Activated T-helper 1 cell treated with anti-CD3 and anti-CD28 coated beads, Interleukin-2, amount 50 U/mL, for 16 hours (primary cell): ENCODE measurements at regions not wholly inside any gene's neighbourhood (a gene's known extent, or its start where the extent isn't known, plus 50 kb on each side); places are given as distances from the start of the nearest gene placed in this dataset.
A peak's percentile ranks its signal among the peaks of the same experiment; 100 is the strongest.

Experiments used
- DNase-seq, 2 donors: peaks; one replicate each; pipeline ENCODE4 v3.0.0-alpha.2; 2020; ENCODE audit warnings: low read depth in 1 of 2, low spot score in 1 of 2

GRCh38 chr13:73765651-73766384 is 368.4 kb downstream of the KLF12 start:
- peak; percentile 49 to 79 for DNase-seq

GRCh38 chr13:73759434-73759833 is 374.8 kb downstream of the KLF12 start:
- no peak for DNase-seq

- DNase-seq = no peak
Observed at GRCh38 chr13:73757481-73758233, 376.5 kb downstream of the KLF12 start.

DNA sequence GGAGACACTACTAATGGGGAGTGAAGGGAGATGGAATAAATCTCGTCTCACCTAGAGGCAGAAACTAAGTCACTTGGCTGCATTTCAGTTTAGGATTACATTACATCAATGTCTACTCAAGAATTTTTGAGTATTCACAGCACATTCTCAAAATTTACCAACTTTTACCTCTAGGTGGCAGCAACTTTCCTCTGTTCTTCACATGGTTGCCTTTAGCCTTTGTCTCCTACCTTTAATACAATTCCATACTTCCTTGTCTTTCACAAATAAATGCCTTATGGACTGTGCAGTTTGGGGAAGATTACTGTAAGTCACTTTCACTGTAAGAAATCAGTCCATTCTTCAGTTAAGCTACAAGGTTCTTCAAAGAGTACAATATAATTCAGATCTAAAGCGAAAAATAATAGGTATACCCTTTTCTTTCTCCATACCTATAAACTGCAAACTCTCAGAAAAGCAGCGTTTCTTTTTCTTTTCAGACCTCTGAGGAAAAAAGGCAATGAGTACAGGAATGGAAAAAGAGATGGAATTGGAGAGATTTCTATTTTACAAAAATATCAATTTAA is 379.4 kb downstream of the KLF12 start:
- DNase-seq = no peak

- DNase-seq = no peak
Observed at GRCh38 chr13:73754241-73754640, 380.0 kb downstream of the KLF12 start.

DNA sequence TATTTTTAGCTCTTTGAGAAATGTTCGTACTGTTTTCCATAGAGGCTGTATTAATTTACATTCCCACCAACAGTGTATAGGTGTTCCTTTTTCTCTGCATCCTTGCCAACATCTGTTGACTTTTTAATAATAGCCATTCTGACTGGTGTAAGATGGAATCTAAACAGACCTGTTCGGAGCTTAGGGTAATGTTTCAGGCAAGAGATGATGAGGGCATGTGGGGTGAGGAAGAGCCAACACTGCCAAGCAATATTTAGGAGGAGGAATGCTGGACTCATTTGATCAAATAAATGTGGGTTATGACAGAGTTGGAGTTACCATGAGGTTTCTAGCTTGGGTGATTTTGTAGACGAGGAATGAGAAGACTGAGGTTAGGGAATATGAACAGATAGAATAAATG is 382.9 kb downstream of the KLF12 start:
- no peak for DNase-seq

DNA sequence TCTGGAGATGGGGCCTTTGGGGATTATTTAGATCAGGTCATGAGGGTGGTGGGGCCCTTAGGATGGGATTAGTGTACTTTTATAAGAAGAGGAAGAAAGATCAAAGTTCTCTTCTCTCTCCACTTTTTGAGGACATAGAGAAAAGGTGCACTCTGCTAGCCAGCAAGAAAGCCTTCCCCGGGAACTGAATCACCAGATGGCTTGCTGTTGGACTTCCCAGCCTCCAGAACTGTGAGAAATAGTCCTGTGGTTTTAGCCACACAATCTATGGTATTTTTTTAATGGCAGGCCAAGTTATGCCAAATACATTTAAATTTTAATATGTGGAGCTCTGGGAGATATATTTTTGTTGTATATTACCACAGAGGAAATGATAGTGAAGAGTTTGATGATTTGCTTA is 385.8 kb downstream of the KLF12 start:
- no peak for DNase-seq

GRCh38 chr13:73745190-73745589 is 389.0 kb downstream of the KLF12 start:
- no peak for DNase-seq

DNA sequence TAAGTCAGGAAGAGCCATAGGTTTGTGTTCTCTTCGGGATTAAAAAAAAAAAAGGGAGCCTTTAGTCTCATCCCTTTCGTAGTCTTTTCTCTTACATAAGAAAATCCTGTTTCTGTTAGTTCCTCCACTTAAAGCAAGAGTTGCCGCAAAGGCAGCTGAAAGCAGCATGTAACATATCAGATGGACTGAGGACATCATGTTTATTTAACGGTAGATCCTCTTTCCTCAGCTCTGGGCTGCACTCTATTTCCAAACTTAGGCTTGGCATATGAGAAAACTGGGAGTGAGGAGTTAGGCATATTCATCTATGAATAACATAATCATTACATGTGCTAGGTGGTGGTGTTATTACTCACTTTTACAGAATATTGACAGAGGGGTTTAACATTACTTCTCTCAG is 391.2 kb downstream of the KLF12 start:
- no peak for DNase-seq

GRCh38 chr13:73741742-73742141 is 392.5 kb downstream of the KLF12 start:
- DNase-seq = no peak

GRCh38 chr13:73741111-73741510 is 393.1 kb downstream of the KLF12 start:
- DNase-seq = no peak

DNA sequence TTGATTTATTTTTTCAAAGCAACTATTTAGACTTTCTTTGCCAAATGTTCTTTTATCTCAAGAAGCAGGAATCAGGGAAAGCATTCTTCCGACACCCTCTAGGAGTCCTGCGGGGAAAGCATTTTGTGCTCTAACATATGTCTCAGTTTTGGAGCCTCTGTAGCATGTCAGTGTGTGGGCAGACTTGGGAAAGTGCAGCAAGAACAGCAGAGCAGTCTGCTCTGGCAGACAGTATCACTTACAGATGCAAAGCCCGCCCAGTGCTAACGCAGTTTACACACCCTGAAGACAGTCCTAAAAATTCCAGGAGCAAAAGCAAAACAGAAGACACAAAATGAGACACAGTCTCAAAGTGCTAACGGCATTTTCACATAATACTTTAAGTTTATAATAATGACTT is 393.5 kb downstream of the KLF12 start:
- DNase-seq = no peak

DNA sequence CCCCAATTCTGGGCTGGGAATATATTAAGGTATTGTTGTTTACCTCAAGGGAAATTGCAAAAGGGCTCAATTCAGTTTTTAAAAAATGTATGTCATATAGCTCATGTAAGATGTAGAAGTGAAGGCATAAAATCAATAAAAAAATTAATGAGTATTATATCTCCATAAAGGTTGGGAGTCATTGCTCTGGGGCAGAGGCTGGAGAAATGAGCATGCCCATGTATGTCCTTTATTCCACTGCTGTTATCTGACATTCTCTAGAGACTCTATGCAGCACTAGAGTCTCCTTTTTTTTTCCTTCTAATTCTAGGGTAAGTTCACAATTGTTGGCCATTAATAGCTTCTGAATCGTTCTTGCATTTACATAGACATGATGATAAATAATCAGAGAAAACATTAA is 394.8 kb downstream of the KLF12 start:
- no peak for DNase-seq

DNA sequence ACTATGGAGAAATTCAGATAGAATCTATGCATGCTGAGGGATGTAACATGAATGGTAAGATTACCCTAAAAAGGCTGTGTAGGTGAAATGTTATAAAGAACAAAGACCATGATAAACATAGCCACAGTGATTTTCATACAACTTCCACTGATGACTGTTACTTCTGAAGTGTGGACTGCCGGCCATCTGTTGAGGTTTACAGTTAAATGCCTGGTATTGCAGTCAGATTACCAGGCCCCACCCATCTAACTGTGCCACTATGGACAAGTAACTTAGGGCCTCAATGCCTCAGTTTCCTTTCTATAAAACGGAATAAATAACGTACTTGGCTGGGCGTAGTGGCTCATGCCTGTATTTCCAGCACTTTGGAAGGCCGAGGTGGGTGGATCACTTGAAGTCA is 395.6 kb downstream of the KLF12 start:
- DNase-seq = no peak

GRCh38 chr13:73737214-73737613 is 397.0 kb downstream of the KLF12 start:
- no peak for DNase-seq

DNA sequence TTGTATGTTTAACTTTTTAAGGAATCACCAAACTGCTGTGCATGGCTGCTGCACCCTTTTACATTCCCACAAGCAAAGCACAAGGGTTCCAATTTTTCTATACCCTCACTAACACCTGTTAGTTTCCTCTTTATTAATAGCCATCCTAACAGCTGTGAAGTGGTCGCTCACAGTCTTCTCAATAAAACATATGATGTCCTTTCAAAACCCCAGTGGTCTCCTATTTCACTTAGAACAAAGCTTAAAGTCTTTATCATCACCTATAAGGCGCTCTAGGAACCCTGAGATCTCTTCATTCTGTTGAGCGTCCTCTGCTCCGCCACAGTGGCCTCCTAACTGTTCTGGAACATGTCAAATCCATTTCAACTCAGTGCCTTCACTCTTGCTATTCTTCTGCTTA is 400.5 kb downstream of the KLF12 start:
- no peak for DNase-seq

GRCh38 chr13:73732350-73732749 is 401.9 kb downstream of the KLF12 start:
- no peak for DNase-seq

DNA sequence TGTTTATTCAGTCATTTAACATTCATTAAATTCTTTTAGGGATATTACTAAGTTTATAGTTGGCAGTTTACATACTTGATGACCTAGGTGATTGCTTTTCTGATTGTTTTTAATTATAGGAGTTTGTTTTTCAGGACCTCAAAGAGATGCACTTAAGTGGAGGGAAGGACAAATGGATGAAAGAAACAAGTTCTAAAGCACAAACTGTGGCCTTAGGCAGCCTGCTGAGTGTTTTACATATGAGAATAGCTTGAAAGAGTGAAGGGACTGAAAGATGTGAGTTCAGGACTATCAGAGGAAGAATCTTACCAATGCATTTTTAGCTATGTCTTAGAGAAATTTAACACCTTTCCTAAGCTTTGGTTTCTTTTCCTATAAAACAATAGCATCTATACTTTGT is 402.6 kb downstream of the KLF12 start:
- no peak for DNase-seq

DNA sequence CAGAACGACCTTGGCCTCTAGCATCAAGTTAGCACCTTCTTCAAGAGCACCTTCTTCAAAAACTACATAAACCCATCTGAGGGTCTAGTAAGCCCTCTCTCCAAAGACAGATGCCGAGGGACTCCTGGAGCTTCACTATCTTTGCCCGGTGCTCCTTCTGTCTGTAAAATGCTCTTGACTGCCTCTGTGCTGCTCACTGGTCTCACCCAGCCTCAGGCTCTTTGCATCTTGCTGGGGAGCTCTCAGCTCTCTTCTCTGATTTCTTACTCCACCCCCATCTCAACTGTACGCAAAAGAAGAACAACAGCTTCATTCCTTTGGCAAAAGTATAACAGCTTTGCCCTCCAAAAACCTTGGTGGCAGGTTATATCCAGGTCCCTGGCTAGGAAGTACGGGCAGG is 404.2 kb downstream of the KLF12 start:
- no peak for DNase-seq

GRCh38 chr13:73729046-73729445 is 405.2 kb downstream of the KLF12 start:
- DNase-seq = no peak

DNA sequence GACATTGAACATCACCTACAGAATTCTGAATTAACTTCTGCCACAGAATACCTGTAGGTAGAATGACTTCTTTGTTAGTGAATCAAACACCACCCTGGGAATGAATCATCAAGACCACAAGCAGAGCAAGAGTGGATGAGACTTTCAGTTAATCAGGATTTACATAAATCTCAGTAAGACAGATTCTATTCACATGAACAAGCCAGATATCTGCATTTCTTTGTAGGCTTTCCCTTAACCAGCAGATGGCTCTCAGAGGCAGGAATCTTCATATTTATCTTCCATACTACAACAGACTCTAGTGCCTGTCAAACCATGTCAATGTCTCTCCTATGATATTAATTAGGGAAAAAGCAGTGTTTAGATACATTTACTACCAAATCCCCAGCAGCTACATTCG is 412.1 kb downstream of the KLF12 start:
- DNase-seq = no peak

- DNase-seq = no peak
Observed at GRCh38 chr13:73721571-73721970, 412.6 kb downstream of the KLF12 start.
